ENCODE measurements at regions not wholly inside any gene's neighbourhood (a gene's known extent, or its start where the extent isn't known, plus 50 kb on each side); places are given as distances from the start of the nearest gene placed in this dataset.

DNA sequence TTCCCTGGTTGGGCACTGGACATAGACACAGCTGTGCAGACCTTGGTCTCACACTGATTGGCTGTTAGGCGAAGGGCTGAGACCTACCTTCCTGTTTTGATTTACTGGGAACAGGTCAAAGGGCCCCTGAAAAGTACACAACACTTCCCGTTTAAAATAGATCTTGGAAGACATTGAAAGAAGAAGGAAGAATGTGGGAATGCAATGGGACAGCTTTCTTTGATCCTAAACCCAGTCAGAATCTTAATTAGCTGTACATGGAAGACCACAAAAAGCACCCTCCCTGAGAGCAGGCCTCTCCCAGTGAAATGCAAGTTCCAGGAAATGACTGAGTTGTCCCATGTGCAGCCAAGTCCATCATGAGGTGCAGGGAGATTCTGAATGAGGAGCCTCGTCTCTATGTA is 83.6 kb upstream of the EXOC2 start:
- H3K36me3 ChIP-seq (ENCODE audit: control insufficient read depth in 1 of 2, insufficient read depth in 2 of 2, low read length in 2 of 2) = no peaks in the 10 kb centered on the region
- H3K4me1 ChIP-seq (ENCODE audit: control insufficient read depth in 1 of 2, insufficient read depth in 2 of 2, low read length in 2 of 2) = no peaks in the 10 kb centered on the region
- H3K27me3 ChIP-seq (ENCODE audit: insufficient read depth, low read length) = 0 out of 2 replicates have a peak, but pooled peaks cover 2% of the 10 kb centered on the region
- ChIA-PET RAD21 (ENCODE audit: low non-redundant PET in 1 of 2, low total read pairs in 2 of 2, uncharacterized antibody in 2 of 2, unreplicated experiment in 2 of 2) (no interaction called here), CTCF (no interaction called here), POLR2A (no interaction called here)
- H3K9ac ChIP-seq (ENCODE audit: low read length) = no peak overlapping the region
- H3K9me2 ChIP-seq (ENCODE audit: insufficient read depth) = no peaks in the 10 kb centered on the region
- BruUV-seq (replicated peaks) = no TSS peak
- no peaks in the 10 kb centered on the region for H3K79me2 ChIP-seq (ENCODE audit: insufficient read depth, low read length)
- H3K4me2 ChIP-seq (ENCODE audit: low read length) = no peak overlapping the region
- no peak for ATAC-seq
- H4K20me1 ChIP-seq (ENCODE audit: insufficient read depth) = no peaks in the 10 kb centered on the region
- H3K4me3 ChIP-seq (replicated peaks in 1 of 2; ENCODE audit: low read depth in 1 of 2, low read length in 2 of 2) = no peak overlapping the region
- intact Hi-C loops (cut with micrococcal nuclease) = no loop called here
- no peak for DNase-seq (ENCODE audit: low read depth, low spot score)
- no peak overlapping the region for H3K27ac ChIP-seq (ENCODE audit: low read depth, low read length)
- TF ChIP-seq, protein P1, sequence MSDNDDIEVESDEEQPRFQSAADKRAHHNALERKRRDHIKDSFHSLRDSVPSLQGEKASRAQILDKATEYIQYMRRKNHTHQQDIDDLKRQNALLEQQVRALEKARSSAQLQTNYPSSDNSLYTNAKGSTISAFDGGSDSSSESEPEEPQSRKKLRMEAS (IDR thresholded peaks at IDR 0.05) = no peak
- no peak for TF ChIP-seq FOSL1 (IDR thresholded peaks at IDR 0.05; ENCODE audit: low read depth)
- TF ChIP-seq POLR2AphosphoS5 (IDR thresholded peaks at IDR 0.05; ENCODE audit: low read depth, low read length) = no peak
- no peak for TF ChIP-seq ZNF274 (IDR thresholded peaks at IDR 0.05; ENCODE audit: low read depth, low read length)
- no peak for TF ChIP-seq SRF (IDR thresholded peaks at IDR 0.05; ENCODE audit: low read depth)
- no peak for TF ChIP-seq CBX3 (IDR thresholded peaks at IDR 0.05; ENCODE audit: low read depth)
- TF ChIP-seq EZH2 (IDR thresholded peaks at IDR 0.05) = no peak
- no peak overlapping the region for H2AFZ ChIP-seq (ENCODE audit: low read depth, low read length, poor library complexity, severe bottlenecking)
- no peaks in the 10 kb centered on the region for H3K9me3 ChIP-seq (ENCODE audit: control insufficient read depth in 1 of 2, insufficient read depth in 1 of 2, low read depth in 1 of 2, low read length in 2 of 2)

- ATAC-seq (no peak), DNase-seq (ENCODE audit: low read depth, low spot score) (no peak)
- no peaks in the 10 kb centered on the region for H3K4me1 ChIP-seq (ENCODE audit: control insufficient read depth in 1 of 2, insufficient read depth in 2 of 2, low read length in 2 of 2)
- no peaks in the 10 kb centered on the region for H3K79me2 ChIP-seq (ENCODE audit: insufficient read depth, low read length)
- no peaks in the 10 kb centered on the region for H3K9me3 ChIP-seq (ENCODE audit: control insufficient read depth in 1 of 2, insufficient read depth in 1 of 2, low read depth in 1 of 2, low read length in 2 of 2)
- H3K36me3 ChIP-seq (ENCODE audit: control insufficient read depth in 1 of 2, insufficient read depth in 2 of 2, low read length in 2 of 2) = no peaks in the 10 kb centered on the region
- no peaks in the 10 kb centered on the region for H4K20me1 ChIP-seq (ENCODE audit: insufficient read depth)
- no peak overlapping the region for H3K9ac ChIP-seq (ENCODE audit: low read length)
- H3K4me2 ChIP-seq (ENCODE audit: low read length) = no peak overlapping the region
- H2AFZ ChIP-seq (ENCODE audit: low read depth, low read length, poor library complexity, severe bottlenecking) = no peak overlapping the region
- H3K27ac ChIP-seq (ENCODE audit: low read depth, low read length) = no peak overlapping the region
- ChIA-PET CTCF (no interaction called here), POLR2A (no interaction called here), RAD21 (ENCODE audit: low non-redundant PET in 1 of 2, low total read pairs in 2 of 2, uncharacterized antibody in 2 of 2, unreplicated experiment in 2 of 2) (no interaction called here)
- no peaks in the 10 kb centered on the region for H3K9me2 ChIP-seq (ENCODE audit: insufficient read depth)
- no TSS peak for BruUV-seq (replicated peaks)
- no peak overlapping the region for H3K4me3 ChIP-seq (replicated peaks in 1 of 2; ENCODE audit: low read depth in 1 of 2, low read length in 2 of 2)
- intact Hi-C loops (cut with micrococcal nuclease) = no loop called here
- H3K27me3 ChIP-seq (ENCODE audit: insufficient read depth, low read length) = 0 out of 2 replicates have a peak, but pooled peaks cover 2% of the 10 kb centered on the region
- TF ChIP-seq, protein P2, sequence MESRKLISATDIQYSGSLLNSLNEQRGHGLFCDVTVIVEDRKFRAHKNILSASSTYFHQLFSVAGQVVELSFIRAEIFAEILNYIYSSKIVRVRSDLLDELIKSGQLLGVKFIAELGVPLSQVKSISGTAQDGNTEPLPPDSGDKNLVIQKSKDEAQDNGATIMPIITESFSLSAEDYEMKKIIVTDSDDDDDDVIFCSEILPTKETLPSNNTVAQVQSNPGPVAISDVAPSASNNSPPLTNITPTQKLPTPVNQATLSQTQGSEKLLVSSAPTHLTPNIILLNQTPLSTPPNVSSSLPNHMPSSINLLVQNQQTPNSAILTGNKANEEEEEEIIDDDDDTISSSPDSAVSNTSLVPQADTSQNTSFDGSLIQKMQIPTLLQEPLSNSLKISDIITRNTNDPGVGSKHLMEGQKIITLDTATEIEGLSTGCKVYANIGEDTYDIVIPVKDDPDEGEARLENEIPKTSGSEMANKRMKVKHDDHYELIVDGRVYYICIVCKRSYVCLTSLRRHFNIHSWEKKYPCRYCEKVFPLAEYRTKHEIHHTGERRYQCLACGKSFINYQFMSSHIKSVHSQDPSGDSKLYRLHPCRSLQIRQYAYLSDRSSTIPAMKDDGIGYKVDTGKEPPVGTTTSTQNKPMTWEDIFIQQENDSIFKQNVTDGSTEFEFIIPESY (IDR thresholded peaks at IDR 0.05; ENCODE audit: extremely low read depth, insufficient replicate concordance, low read length) = no peak
- TF ChIP-seq ELF1 (IDR thresholded peaks at IDR 0.05; ENCODE audit: borderline replicate concordance, low read depth) (no peak), POLR2AphosphoS5 (IDR thresholded peaks at IDR 0.05; ENCODE audit: low read depth, low read length) (no peak), JUND (IDR thresholded peaks at IDR 0.05) (no peak), ZFX (IDR thresholded peaks at IDR 0.05) (no peak), CBX3 (IDR thresholded peaks at IDR 0.05; ENCODE audit: low read depth) (no peak), EZH2 (IDR thresholded peaks at IDR 0.05) (no peak)
- TF ChIP-seq, protein P1 (IDR thresholded peaks at IDR 0.05) = no peak
- TF ChIP-seq, protein P3, sequence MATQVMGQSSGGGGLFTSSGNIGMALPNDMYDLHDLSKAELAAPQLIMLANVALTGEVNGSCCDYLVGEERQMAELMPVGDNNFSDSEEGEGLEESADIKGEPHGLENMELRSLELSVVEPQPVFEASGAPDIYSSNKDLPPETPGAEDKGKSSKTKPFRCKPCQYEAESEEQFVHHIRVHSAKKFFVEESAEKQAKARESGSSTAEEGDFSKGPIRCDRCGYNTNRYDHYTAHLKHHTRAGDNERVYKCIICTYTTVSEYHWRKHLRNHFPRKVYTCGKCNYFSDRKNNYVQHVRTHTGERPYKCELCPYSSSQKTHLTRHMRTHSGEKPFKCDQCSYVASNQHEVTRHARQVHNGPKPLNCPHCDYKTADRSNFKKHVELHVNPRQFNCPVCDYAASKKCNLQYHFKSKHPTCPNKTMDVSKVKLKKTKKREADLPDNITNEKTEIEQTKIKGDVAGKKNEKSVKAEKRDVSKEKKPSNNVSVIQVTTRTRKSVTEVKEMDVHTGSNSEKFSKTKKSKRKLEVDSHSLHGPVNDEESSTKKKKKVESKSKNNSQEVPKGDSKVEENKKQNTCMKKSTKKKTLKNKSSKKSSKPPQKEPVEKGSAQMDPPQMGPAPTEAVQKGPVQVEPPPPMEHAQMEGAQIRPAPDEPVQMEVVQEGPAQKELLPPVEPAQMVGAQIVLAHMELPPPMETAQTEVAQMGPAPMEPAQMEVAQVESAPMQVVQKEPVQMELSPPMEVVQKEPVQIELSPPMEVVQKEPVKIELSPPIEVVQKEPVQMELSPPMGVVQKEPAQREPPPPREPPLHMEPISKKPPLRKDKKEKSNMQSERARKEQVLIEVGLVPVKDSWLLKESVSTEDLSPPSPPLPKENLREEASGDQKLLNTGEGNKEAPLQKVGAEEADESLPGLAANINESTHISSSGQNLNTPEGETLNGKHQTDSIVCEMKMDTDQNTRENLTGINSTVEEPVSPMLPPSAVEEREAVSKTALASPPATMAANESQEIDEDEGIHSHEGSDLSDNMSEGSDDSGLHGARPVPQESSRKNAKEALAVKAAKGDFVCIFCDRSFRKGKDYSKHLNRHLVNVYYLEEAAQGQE (IDR thresholded peaks at IDR 0.05; ENCODE audit: low read depth) = no peak
- TF ChIP-seq, protein P4, sequence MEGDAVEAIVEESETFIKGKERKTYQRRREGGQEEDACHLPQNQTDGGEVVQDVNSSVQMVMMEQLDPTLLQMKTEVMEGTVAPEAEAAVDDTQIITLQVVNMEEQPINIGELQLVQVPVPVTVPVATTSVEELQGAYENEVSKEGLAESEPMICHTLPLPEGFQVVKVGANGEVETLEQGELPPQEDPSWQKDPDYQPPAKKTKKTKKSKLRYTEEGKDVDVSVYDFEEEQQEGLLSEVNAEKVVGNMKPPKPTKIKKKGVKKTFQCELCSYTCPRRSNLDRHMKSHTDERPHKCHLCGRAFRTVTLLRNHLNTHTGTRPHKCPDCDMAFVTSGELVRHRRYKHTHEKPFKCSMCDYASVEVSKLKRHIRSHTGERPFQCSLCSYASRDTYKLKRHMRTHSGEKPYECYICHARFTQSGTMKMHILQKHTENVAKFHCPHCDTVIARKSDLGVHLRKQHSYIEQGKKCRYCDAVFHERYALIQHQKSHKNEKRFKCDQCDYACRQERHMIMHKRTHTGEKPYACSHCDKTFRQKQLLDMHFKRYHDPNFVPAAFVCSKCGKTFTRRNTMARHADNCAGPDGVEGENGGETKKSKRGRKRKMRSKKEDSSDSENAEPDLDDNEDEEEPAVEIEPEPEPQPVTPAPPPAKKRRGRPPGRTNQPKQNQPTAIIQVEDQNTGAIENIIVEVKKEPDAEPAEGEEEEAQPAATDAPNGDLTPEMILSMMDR (IDR thresholded peaks at IDR 0.05 in 2 of 3, conservative IDR thresholded peaks at IDR 0.05 in 1 of 3; ENCODE audit: borderline replicate concordance in 1 of 3, insufficient read depth in 1 of 3, low read depth in 2 of 3, low read length in 2 of 3) = no peak
Measured at GRCh38 chr6:775863-776262, 82.9 kb upstream of the EXOC2 start.
